OCI-M2 (cell line): ENCODE measurements at regions not wholly inside any gene's neighbourhood (a gene's known extent, or its start where the extent isn't known, plus 50 kb on each side); places are given as distances from the start of the nearest gene placed in this dataset.

Experiments used
- DNase-seq: peaks from one replicate; lab custom pipeline; 2025; ENCODE audit not compliant: unreplicated experiment; lab: John Stamatoyannopoulos, UW

DNA sequence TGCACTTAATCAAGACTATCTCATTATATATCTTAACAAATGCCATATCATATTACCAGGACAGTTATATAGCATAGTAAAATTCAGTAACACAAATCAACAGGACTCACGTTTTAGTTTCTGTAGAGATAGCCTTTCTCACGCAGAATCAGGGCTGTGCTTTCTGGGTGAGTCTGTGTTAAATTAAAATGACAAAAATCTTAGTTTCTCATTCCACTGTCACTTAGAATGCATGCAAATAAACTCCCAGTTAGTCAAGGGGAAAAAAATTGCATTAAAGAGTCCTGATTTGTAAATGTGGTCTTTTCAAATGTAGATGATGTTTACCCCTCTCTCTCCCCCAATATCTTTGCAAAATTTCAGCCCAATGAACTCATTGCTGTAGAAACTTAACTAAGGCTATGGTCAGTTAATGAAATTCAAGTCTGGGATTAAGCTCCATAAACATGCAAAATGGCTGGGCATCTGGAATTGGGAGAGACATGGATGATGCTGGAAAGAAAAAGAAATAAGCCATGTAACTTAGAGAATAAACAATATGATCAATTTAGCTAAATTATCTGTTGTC lies 77.8 kb upstream of the MGAT4C start:
- DNase-seq, result no peak

DNA sequence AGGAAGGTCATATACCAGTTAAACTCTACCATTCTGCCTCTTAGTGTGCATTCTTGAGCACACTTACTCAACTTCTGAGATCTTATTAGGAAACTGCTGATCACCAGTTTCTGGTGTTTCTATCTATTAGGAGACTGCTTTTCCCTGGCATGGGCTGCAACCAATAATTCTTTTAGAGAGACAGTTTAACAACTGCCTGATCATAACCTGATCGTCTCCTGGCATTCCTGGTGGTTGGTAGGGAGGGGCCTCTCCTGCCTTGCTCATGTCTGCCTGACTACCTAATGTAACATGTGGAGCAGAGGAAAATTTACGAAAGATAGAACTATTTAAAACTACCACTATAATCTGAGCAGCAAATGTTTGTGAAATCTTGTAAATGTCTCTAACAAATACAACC lies 75.3 kb upstream of the MGAT4C start:
- DNase-seq, result no peak

DNA sequence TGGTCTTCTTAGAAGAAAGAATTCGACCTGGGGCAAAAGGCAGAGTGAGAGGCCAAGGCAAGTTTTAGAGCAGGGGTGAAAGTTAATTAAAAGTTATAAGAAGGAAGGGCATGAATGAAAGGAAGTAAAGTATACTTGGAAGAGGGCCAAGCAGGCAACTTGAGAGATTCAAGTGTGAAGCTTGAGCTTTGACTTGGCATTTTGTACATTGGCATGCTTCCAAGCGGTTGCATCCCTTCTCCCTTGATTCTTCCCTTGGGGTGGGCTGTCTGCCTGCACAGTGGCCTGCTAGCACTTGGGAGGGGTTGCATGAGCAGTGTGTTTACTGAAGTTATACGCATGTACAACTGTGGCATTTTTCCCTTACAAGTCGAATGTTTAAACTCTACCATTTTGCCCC lies 74.8 kb upstream of the MGAT4C start:
- DNase-seq, result no peak

DNA sequence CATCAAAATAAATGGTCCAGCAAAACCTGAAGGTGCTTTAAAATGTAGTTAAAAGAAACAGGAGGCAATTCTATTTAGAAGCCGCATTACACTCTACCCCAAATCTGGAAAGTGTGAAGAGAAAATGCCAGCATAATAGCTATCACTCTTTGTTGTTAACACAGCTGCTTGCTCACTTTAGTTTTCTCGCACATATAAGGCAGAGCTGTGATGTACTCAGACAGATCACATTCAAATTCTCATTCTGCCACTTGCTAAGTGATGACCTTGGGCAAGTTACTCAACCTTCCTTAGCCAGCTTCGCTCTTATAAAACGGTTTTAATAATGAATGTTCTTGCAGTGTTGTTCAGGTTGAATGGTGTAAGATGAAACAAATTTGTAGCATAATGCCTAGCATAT lies 56.0 kb upstream of the MGAT4C start:
- DNase-seq, result no peak
